Cardiac muscle cell (in vitro differentiated cells and primary cell): ENCODE measurements at regions not wholly inside any gene's neighbourhood (a gene's known extent, or its start where the extent isn't known, plus 50 kb on each side); places are given as distances from the start of the nearest gene placed in this dataset.
"Not testable (repeated sequence)": the region's sequence is repeated elsewhere in the genome, so short reads cannot be mapped to it uniquely, and the experiment has no call there.

Experiments used
- DNase-seq, 2 donors: peaks; one replicate each; pipeline versions ENCODE4 v3.0.0 to v3.0.0-alpha.2; 2010 to 2017; ENCODE audit warnings: low read depth in 1 of 2, low spot score in 1 of 2
- H3K27ac ChIP-seq: fragments of 200-600 bp; sonication (generic); 2 replicates; pipeline ENCODE4 v1.5.1; 2016
- H3K27me3 ChIP-seq: fragments of 200-600 bp; sonication (generic); 2 replicates; pipeline ENCODE4 v1.6.0; 2016; ENCODE audit warnings: control low read depth
- H3K36me3 ChIP-seq: fragments of 200-600 bp; sonication (generic); 2 replicates; pipeline ENCODE4 v1.5.1; 2016; ENCODE audit warnings: control low read depth
- H3K4me1 ChIP-seq: fragments of 200-600 bp; sonication (generic); 2 replicates; pipeline ENCODE4 v1.8.1; 2017; ENCODE audit warnings: low read depth, mild to moderate bottlenecking, mixed run types
- H3K4me3 ChIP-seq: fragments of 200-600 bp; sonication (generic); 2 replicates; pipeline ENCODE4 v1.5.1; 2016; ENCODE audit warnings: mild to moderate bottlenecking
- H3K9me3 ChIP-seq: fragments of 200-600 bp; sonication (generic); 2 replicates; pipeline ENCODE4 v1.5.1; 2017; ENCODE audit warnings: low read depth, mild to moderate bottlenecking, control low read depth
- CTCF ChIP-seq: IDR thresholded peaks from 2 replicates; pipeline ENCODE4 v1.5.1; 2012; ENCODE audit warnings: low read depth, mild to moderate bottlenecking, low read length

DNA sequence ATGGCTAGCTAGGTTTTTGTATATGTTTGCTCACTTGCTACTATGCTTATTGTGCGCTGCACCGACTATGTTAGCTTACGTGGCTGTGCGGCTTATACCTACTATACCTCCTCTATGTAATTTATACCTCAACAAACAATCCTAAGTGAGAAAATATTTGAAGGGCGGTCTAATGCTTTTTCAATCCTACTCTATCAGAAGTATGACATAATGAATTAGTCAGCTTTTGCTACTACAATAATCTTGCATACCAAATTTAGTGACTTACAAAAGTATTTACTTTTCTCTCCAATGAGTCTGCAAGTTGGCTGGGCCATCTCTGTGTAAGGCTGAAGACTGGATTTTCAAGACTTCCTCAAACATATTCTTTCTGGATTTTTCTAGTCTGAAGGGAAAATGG, 391.2 kb upstream of the NECTIN3 start:
- H3K4me3 ChIP-seq: no peak overlapping the region
- H3K27ac ChIP-seq: no peak overlapping the region
- H3K4me1 ChIP-seq: no peaks in the 10 kb centered on the region
- no peaks in the 10 kb centered on the region for H3K27me3 ChIP-seq
- TF ChIP-seq CTCF: no peak
- no peak for DNase-seq
- no peaks in the 10 kb centered on the region for H3K9me3 ChIP-seq
- no peaks in the 10 kb centered on the region for H3K36me3 ChIP-seq

DNA sequence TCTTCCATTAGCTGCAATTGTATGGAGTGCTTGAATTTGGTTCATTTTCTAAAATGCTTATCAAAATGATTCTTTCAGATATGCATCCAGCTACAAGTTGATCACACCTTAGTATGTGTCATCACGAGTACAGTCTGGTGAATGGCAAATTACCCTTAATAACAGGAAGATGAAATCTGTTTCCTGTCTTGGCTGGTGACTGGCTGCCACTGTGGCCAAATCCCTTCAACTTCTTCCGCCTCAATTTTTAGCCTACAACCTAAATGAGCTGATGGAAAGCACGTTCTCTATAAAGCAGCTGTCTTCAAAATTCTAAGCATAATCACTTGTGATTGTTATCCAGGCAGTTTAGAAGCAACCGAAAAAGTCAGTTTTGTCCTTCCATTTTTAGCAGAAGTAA, 387.1 kb upstream of the NECTIN3 start:
- no peaks in the 10 kb centered on the region for H3K4me1 ChIP-seq
- no peaks in the 10 kb centered on the region for H3K9me3 ChIP-seq
- TF ChIP-seq CTCF: no peak
- no peaks in the 10 kb centered on the region for H3K27me3 ChIP-seq
- H3K36me3 ChIP-seq: no peaks in the 10 kb centered on the region
- no peak for DNase-seq
- no peak overlapping the region for H3K4me3 ChIP-seq
- no peak overlapping the region for H3K27ac ChIP-seq

GRCh38 chr3:110685630-110686029, 386.0 kb upstream of the NECTIN3 start:
- Histone ChIP-seq H3K36me3 (no peaks in the 10 kb centered on the region), H3K27me3 (no peaks in the 10 kb centered on the region), H3K27ac (no peak overlapping the region), H3K4me1 (no peaks in the 10 kb centered on the region), H3K4me3 (no peak overlapping the region), H3K9me3 (no peaks in the 10 kb centered on the region)
- no peak for TF ChIP-seq CTCF
- no peak for DNase-seq

GRCh38 chr3:110686701-110687100, 384.9 kb upstream of the NECTIN3 start:
- Histone ChIP-seq H3K4me1 (no peaks in the 10 kb centered on the region), H3K4me3 (no peak overlapping the region), H3K27me3 (no peaks in the 10 kb centered on the region), H3K9me3 (no peaks in the 10 kb centered on the region), H3K36me3 (no peaks in the 10 kb centered on the region), H3K27ac (no peak overlapping the region)
- DNase-seq: peak in 1 of 2 donors; percentile 22
- no peak for TF ChIP-seq CTCF

- Histone ChIP-seq H3K27ac (no peak overlapping the region), H3K36me3 (no peaks in the 10 kb centered on the region), H3K9me3 (no peaks in the 10 kb centered on the region), H3K27me3 (no peaks in the 10 kb centered on the region), H3K4me1 (no peaks in the 10 kb centered on the region), H3K4me3 (no peak overlapping the region)
- no peak for TF ChIP-seq CTCF
- DNase-seq: no peak
Measured at GRCh38 chr3:110687138-110687537, 384.5 kb upstream of the NECTIN3 start.

DNA sequence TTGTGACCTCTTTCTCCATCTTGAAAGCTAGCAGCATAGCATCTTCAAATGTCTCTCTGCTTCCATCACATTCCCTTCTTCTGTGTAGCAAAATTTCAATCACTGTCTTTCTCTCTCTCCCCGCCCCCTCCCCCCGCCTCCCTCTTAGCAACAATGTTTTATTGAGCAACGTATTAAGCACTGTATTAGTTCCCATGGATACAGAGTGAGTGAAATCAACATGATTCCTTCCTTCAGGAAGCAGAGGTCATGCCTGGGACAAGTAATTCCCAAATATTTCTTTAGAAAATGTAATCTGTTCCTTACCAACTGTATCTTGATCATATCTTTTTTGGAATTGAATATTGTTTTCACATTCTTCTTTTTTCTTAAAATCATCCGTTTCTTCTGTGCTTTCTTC, 373.7 kb upstream of the NECTIN3 start:
- H3K27me3 ChIP-seq: no peaks in the 10 kb centered on the region
- H3K4me3 ChIP-seq: no peak overlapping the region
- no peaks in the 10 kb centered on the region for H3K9me3 ChIP-seq
- no peaks in the 10 kb centered on the region for H3K36me3 ChIP-seq
- peak in 1 of 2 donors; percentile 61 for DNase-seq
- H3K27ac ChIP-seq: no peak overlapping the region
- TF ChIP-seq CTCF: no peak
- H3K4me1 ChIP-seq: no peaks in the 10 kb centered on the region

DNA sequence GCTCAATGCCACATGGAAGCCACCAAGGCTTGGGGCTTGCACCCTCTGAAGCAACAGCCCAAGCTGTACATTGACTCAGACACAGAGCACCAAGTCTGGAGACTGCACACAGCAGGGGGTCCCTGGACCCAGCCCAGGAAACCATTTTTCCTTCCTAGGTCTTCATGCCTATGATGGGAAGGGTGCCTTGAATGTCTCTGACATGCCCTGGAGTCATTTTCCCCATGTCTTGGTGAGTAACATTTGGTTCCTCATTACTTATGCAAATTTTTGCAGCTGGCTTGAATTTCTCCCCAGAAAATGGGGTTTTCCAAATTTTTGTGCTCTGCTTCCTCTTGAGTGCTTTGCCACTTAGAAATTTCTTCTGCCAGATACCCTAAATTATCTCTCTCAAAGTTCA, 367.3 kb upstream of the NECTIN3 start:
- not testable (repeated sequence) for H3K9me3 ChIP-seq, DNase-seq, H3K27me3 ChIP-seq, H3K4me1 ChIP-seq, H3K36me3 ChIP-seq, H3K27ac ChIP-seq, H3K4me3 ChIP-seq
